Gastrocnemius medialis (tissue), 4 donors: ENCODE measurements at regions not wholly inside any gene's neighbourhood (a gene's known extent, or its start where the extent isn't known, plus 50 kb on each side); places are given as distances from the start of the nearest gene placed in this dataset.

Experiments used
- POLR2A ChIP-seq, 2 donors: fragments of 450-650 bp; IDR thresholded peaks; one replicate each; pipeline ENCODE4 v1.6.1; 2017; ENCODE audit warnings: antibody characterized with exemption in 2 of 2, mild to moderate bottlenecking in 2 of 2, moderate library complexity in 2 of 2
- TF ChIP-seq, protein P1 (sequence below), 5 experiments: fragments of 450-650 bp in 3 of 5; fragments of 200-600 bp in 2 of 5; sonication (generic) in 2 of 5; IDR thresholded peaks in 4 of 5; conservative IDR thresholded peaks in 1 of 5; 1 replicate in 4 of 5; 2 replicates in 1 of 5; pipeline ENCODE4 v1.5.1; 2016 to 2019; ENCODE audit warnings: antibody characterized with exemption in 5 of 5, mild to moderate bottlenecking in 3 of 5, moderate library complexity in 3 of 5

DNA sequence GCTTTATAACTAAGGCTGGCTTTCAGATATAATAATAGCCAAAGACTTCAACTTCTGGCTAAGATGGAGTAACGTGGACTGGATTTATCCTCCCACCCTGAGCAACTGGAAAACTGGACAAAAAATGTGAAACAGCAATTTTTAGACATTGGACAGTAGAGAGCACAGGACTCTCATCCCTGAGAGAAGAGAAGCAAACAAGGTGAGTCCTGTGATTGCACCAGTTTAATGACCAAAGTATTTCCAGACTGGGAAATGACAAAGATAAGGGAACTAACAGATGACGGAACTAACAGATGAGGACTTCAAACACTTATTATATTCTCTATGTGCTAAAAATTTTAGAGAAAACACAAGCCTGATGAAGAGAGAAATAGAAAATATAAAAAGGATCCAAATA lies 175.7 kb upstream of the SLC25A13 start:
- TF ChIP-seq, protein P1, sequence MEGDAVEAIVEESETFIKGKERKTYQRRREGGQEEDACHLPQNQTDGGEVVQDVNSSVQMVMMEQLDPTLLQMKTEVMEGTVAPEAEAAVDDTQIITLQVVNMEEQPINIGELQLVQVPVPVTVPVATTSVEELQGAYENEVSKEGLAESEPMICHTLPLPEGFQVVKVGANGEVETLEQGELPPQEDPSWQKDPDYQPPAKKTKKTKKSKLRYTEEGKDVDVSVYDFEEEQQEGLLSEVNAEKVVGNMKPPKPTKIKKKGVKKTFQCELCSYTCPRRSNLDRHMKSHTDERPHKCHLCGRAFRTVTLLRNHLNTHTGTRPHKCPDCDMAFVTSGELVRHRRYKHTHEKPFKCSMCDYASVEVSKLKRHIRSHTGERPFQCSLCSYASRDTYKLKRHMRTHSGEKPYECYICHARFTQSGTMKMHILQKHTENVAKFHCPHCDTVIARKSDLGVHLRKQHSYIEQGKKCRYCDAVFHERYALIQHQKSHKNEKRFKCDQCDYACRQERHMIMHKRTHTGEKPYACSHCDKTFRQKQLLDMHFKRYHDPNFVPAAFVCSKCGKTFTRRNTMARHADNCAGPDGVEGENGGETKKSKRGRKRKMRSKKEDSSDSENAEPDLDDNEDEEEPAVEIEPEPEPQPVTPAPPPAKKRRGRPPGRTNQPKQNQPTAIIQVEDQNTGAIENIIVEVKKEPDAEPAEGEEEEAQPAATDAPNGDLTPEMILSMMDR (IDR thresholded peaks at IDR 0.05 in 4 of 5, conservative IDR thresholded peaks at IDR 0.05 in 1 of 5) = no peak
- no peak for TF ChIP-seq POLR2A (IDR thresholded peaks at IDR 0.05)
